ENCODE measurements at regions not wholly inside any gene's neighbourhood (a gene's known extent, or its start where the extent isn't known, plus 50 kb on each side); places are given as distances from the start of the nearest gene placed in this dataset.
A peak's percentile ranks its signal among the peaks of the same experiment; 100 is the strongest.

- no peak for DNase-seq (ENCODE audit: low read depth)
Observed at GRCh38 chr12:115355301-115355700, 671.3 kb upstream of the TBX3 start.

GRCh38 chr12:115354007-115354890 lies 670.3 kb upstream of the TBX3 start:
- peak; percentile 95 for DNase-seq (ENCODE audit: low read depth)

GRCh38 chr12:115353467-115353866 lies 669.5 kb upstream of the TBX3 start:
- DNase-seq (ENCODE audit: low read depth) = no peak

- DNase-seq (ENCODE audit: low read depth) = peak; percentile 62
Observed at GRCh38 chr12:115351514-115352077, 667.6 kb upstream of the TBX3 start.

- DNase-seq (ENCODE audit: low read depth) = no peak
Observed at GRCh38 chr12:115349711-115350110, 665.7 kb upstream of the TBX3 start.

GRCh38 chr12:115348301-115348700 lies 664.3 kb upstream of the TBX3 start:
- no peak for DNase-seq (ENCODE audit: low read depth)

GRCh38 chr12:115343601-115344000 lies 659.6 kb upstream of the TBX3 start:
- no peak for DNase-seq (ENCODE audit: low read depth)

- no peak for DNase-seq (ENCODE audit: low read depth)
Observed at GRCh38 chr12:115343008-115343407, 659.0 kb upstream of the TBX3 start.

GRCh38 chr12:115341442-115341841 lies 657.5 kb upstream of the TBX3 start:
- peak; percentile 98 for DNase-seq (ENCODE audit: low read depth)

GRCh38 chr12:115338566-115339294 lies 654.8 kb upstream of the TBX3 start:
- no peak for DNase-seq (ENCODE audit: low read depth)

- peak; percentile 76 for DNase-seq (ENCODE audit: low read depth)
Observed at GRCh38 chr12:115337693-115338543, 653.9 kb upstream of the TBX3 start.

GRCh38 chr12:115336506-115336905 lies 652.5 kb upstream of the TBX3 start:
- DNase-seq (ENCODE audit: low read depth) = no peak

GRCh38 chr12:115335594-115335993 lies 651.6 kb upstream of the TBX3 start:
- no peak for DNase-seq (ENCODE audit: low read depth)

- DNase-seq (ENCODE audit: low read depth) = no peak
Observed at GRCh38 chr12:115335048-115335447, 651.1 kb upstream of the TBX3 start.

GRCh38 chr12:115332945-115333344 lies 649.0 kb upstream of the TBX3 start:
- DNase-seq (ENCODE audit: low read depth) = no peak

- DNase-seq (ENCODE audit: low read depth) = no peak
Observed at GRCh38 chr12:115325858-115326257, 641.9 kb upstream of the TBX3 start.

- DNase-seq (ENCODE audit: low read depth) = no peak
Observed at GRCh38 chr12:115324949-115325593, 641.1 kb upstream of the TBX3 start.

- peak; percentile 74 for DNase-seq (ENCODE audit: low read depth)
Observed at GRCh38 chr12:115323223-115323905, 639.4 kb upstream of the TBX3 start.

GRCh38 chr12:115322275-115322674 lies 638.3 kb upstream of the TBX3 start:
- peak; percentile 60 for DNase-seq (ENCODE audit: low read depth)

- DNase-seq (ENCODE audit: low read depth) = no peak
Observed at GRCh38 chr12:115320967-115321366, 637.0 kb upstream of the TBX3 start.

- no peak for DNase-seq (ENCODE audit: low read depth)
Observed at GRCh38 chr12:115320451-115320850, 636.5 kb upstream of the TBX3 start.
